ENCODE measurements at regions not wholly inside any gene's neighbourhood (a gene's known extent, or its start where the extent isn't known, plus 50 kb on each side); places are given as distances from the start of the nearest gene placed in this dataset.

DNA sequence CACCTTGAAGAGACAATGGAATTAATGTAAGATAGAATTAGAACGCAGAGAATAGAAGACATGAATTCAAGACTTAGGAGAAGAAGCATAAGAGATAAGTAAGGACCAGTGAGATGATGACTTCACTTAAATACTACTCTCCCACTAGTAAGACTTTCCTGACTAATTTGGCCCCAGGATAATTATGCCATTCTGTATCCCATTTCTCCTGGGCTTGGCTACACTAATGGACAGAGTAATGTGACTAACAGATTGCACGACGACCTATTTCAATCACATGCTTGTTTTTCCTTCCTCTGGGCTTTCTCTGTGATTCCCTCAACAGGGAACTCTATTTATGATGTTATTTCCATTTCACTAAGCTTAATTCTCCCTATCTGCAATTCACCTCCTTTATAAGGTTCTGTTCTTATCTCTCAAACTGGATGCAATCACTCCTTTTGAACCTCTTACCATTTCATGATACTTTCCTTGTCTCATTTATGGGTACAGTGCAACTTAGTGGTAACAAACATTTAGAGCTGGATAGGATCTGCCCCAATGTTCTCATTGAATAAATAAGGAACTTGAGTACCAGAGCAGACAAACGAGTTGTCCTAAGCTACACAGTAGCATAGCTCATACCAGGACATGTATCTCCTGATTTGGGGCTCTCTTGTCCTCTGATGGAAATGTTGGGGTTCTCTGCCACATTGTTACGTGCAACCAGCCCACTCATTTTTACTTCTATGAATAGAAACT is 102.7 kb downstream of the BTG1 start:
- Histone ChIP-seq H3K4me3 (ENCODE audit: low read depth, low read length) (no peak overlapping the region), H3K27me3 (ENCODE audit: control insufficient read depth, insufficient read depth, low read length) (no peaks in the 10 kb centered on the region), H3K36me3 (ENCODE audit: control insufficient read depth, insufficient read depth, low read length) (no peaks in the 10 kb centered on the region)
- FAIRE-seq (no peak), DNase-seq (ENCODE audit: low read depth) (peak; percentile 97)
- TF ChIP-seq CTCF (IDR thresholded peaks at IDR 0.05; ENCODE audit: insufficient read depth, low read length, severe bottlenecking) = no peak

- Histone ChIP-seq H3K36me3 (ENCODE audit: control insufficient read depth, insufficient read depth, low read length) (no peaks in the 10 kb centered on the region), H3K27me3 (ENCODE audit: control insufficient read depth, insufficient read depth, low read length) (no peaks in the 10 kb centered on the region), H3K4me3 (ENCODE audit: low read depth, low read length) (no peak overlapping the region)
- FAIRE-seq = peak; percentile 23
- DNase-seq (ENCODE audit: low read depth) = peak; percentile 92
- TF ChIP-seq CTCF (IDR thresholded peaks at IDR 0.05; ENCODE audit: insufficient read depth, low read length, severe bottlenecking) = peak; percentile 9
Measured at GRCh38 chr12:92041742-92042141, 103.9 kb downstream of the BTG1 start.

DNA sequence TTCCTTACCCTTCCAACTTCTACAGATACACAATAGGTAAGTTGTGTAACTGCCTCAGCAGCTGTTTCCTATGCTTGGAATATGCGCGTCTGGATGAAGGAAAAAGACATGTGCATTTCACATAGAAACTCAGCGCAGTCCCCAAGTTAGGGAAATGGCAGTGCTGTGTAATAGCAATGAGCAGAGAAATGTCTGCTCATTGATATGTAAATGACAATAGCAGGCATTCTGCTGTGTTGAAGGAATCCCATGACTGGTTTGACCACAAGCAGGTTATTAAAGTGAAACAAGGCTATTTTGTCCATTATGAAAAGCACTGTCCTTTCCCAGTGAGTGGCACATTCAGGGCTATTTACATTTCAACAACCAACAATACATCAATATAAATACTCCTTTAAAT is 106.6 kb downstream of the BTG1 start:
- FAIRE-seq (no peak), DNase-seq (ENCODE audit: low read depth) (no peak)
- no peaks in the 10 kb centered on the region for H3K36me3 ChIP-seq (ENCODE audit: control insufficient read depth, insufficient read depth, low read length)
- no peak for TF ChIP-seq CTCF (IDR thresholded peaks at IDR 0.05; ENCODE audit: insufficient read depth, low read length, severe bottlenecking)
- H3K4me3 ChIP-seq (ENCODE audit: low read depth, low read length) = no peak overlapping the region
- H3K27me3 ChIP-seq (ENCODE audit: control insufficient read depth, insufficient read depth, low read length) = no peaks in the 10 kb centered on the region

DNA sequence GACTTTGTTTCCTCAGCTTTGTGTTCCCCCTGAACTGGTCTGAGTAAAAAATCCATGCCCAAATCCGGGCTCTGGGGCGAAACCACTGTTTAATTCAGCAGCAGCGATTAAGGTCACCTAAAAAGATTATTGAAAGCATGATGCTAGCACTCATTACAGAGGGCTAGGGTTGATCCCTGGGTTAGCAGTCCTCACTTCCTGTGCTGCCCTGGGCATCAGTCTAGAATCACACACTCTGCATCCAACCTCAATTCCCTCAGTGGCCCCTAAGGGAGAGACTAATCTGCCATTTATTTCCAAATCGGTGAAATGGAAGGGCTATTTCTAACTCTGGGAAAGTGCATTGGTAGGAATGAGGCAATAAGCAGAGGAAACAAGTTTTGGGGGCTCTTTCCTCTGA is 107.2 kb downstream of the BTG1 start:
- Histone ChIP-seq H3K4me3 (ENCODE audit: low read depth, low read length) (no peak overlapping the region), H3K36me3 (ENCODE audit: control insufficient read depth, insufficient read depth, low read length) (no peaks in the 10 kb centered on the region), H3K27me3 (ENCODE audit: control insufficient read depth, insufficient read depth, low read length) (no peaks in the 10 kb centered on the region)
- DNase-seq (ENCODE audit: low read depth) = no peak
- no peak for FAIRE-seq
- TF ChIP-seq CTCF (IDR thresholded peaks at IDR 0.05; ENCODE audit: insufficient read depth, low read length, severe bottlenecking) = no peak

DNA sequence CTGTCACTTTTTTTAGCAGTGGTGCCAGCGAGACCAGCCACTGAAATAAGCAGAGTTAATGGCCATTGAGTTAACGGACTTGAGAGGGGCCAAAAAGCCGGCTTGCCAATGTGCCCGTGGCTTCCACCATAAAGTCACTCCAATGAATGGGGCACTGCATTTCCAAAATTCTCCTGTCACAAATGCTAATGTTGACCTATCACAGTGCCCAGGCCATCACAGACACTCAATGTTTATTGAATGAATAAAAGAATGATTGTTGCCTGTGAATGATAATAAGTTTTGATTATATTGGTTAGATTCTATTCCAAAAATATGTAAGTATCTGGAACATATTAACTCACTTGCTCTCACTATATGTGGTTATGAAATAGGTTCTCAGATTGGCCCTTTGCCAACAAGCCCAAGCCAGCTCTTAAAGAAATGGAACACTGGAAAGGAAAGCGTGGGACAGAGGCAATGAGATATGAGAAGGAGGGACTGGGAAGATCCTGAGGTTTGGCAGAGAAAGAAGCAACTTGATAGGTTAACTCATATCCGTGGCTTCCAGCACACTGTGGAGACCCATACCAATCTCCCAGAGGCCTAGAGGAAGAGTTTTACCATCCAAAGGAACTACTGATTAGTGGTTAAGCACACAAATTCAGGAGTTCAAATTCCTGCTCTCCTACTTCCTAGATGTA is 108.7 kb downstream of the BTG1 start:
- FAIRE-seq (no peak), DNase-seq (ENCODE audit: low read depth) (peak; percentile 63)

More for the DNA sequence above, 108.7 kb downstream of the BTG1 start:
- H3K36me3 ChIP-seq (ENCODE audit: control insufficient read depth, insufficient read depth, low read length) = no peaks in the 10 kb centered on the region
- no peak for TF ChIP-seq CTCF (IDR thresholded peaks at IDR 0.05; ENCODE audit: insufficient read depth, low read length, severe bottlenecking)
- no peak overlapping the region for H3K4me3 ChIP-seq (ENCODE audit: low read depth, low read length)
- no peaks in the 10 kb centered on the region for H3K27me3 ChIP-seq (ENCODE audit: control insufficient read depth, insufficient read depth, low read length)

Measured in bronchial epithelial cell (primary cell).